H9 (cell line): ENCODE measurements at regions not wholly inside any gene's neighbourhood (a gene's known extent, or its start where the extent isn't known, plus 50 kb on each side); places are given as distances from the start of the nearest gene placed in this dataset.

ENCODE experiments used
- DNase-seq: peaks from one replicate; pipeline ENCODE4 v3.0.0-alpha.2; 2017
- H2AFZ ChIP-seq: one replicate; pipeline ENCODE4 v1.6.1; 2013; ENCODE audit warnings: mild to moderate bottlenecking, low read length, control low read depth, moderate library complexity
- H2AK5ac ChIP-seq: 2 replicates; pipeline ENCODE4 v1.6.1; 2013; ENCODE audit warnings: low read length, control low read depth, mixed read lengths; ENCODE audit not compliant: insufficient read length
- H2BK120ac ChIP-seq: one replicate; pipeline ENCODE4 v1.6.1; 2013; ENCODE audit warnings: low read depth, mild to moderate bottlenecking, low read length, control low read depth, inconsistent platforms; ENCODE audit not compliant: poor library complexity, severe bottlenecking
- H2BK12ac ChIP-seq: 2 replicates; pipeline ENCODE4 v1.6.1; 2013; ENCODE audit warnings: low read length, control low read depth, mixed read lengths, low read depth; ENCODE audit not compliant: insufficient read length
- H2BK15ac ChIP-seq: 2 replicates; pipeline ENCODE4 v1.6.1; 2013; ENCODE audit warnings: low read depth, low read length, control low read depth
- H2BK20ac ChIP-seq: one replicate; pipeline ENCODE4 v1.6.1; 2013; ENCODE audit warnings: low read depth, mild to moderate bottlenecking, low read length, control low read depth, inconsistent platforms; ENCODE audit not compliant: poor library complexity, severe bottlenecking
- H2BK5ac ChIP-seq: 2 replicates; pipeline ENCODE4 v1.6.1; 2013; ENCODE audit warnings: low read length, control low read depth, mixed read lengths; ENCODE audit not compliant: insufficient read length
- H3K14ac ChIP-seq: 2 replicates; pipeline ENCODE4 v1.6.1; 2013; ENCODE audit warnings: low read length, control low read depth; ENCODE audit not compliant: insufficient read depth
- H3K18ac ChIP-seq: 2 replicates; pipeline ENCODE4 v1.6.1; 2013; ENCODE audit warnings: low read depth, mild to moderate bottlenecking, mixed read lengths, low read length, control low read depth; ENCODE audit not compliant: insufficient read length
- H3K23ac ChIP-seq: 2 replicates; pipeline ENCODE4 v1.6.1; 2013; ENCODE audit warnings: low read length, control low read depth, mixed read lengths, low read depth; ENCODE audit not compliant: insufficient read length
- H3K23me2 ChIP-seq: 2 replicates; pipeline ENCODE4 v1.6.1; 2013; ENCODE audit warnings: low read depth, mild to moderate bottlenecking, mixed read lengths, low read length, control low read depth; ENCODE audit not compliant: insufficient read length, poor library complexity, severe bottlenecking
- H3K27ac ChIP-seq: 2 replicates; pipeline ENCODE4 v1.5.1; 2013; ENCODE audit warnings: low read length, control low read depth, mixed read lengths, low read depth; ENCODE audit not compliant: insufficient read length
- H3K27me3 ChIP-seq: 2 replicates; pipeline ENCODE4 v1.6.1; 2013; ENCODE audit warnings: low read length, control low read depth, inconsistent platforms; ENCODE audit not compliant: insufficient read depth
- H3K4ac ChIP-seq: 2 replicates; pipeline ENCODE4 v1.6.1; 2013; ENCODE audit warnings: low read depth, mild to moderate bottlenecking, control low read depth, inconsistent platforms, low read length, moderate library complexity
- H3K4me1 ChIP-seq: 2 replicates; pipeline ENCODE4 v1.6.1; 2013; ENCODE audit warnings: low read length, control low read depth, inconsistent platforms; ENCODE audit not compliant: insufficient read depth
- H3K4me2 ChIP-seq: 2 replicates; pipeline ENCODE4 v1.6.1; 2013; ENCODE audit warnings: low read length, control low read depth, mixed read lengths; ENCODE audit not compliant: insufficient read length, insufficient read depth
- H3K56ac ChIP-seq: 2 replicates; pipeline ENCODE4 v1.6.1; 2013; ENCODE audit warnings: low read depth, mild to moderate bottlenecking, mixed read lengths, low read length, control low read depth; ENCODE audit not compliant: insufficient read length
- H3K79me1 ChIP-seq: 2 replicates; pipeline ENCODE4 v1.6.1; 2013; ENCODE audit warnings: low read depth, mild to moderate bottlenecking, moderate library complexity, low read length, control low read depth, inconsistent platforms; ENCODE audit not compliant: insufficient read depth, poor library complexity, severe bottlenecking
- H3K79me2 ChIP-seq: 2 replicates; pipeline ENCODE4 v1.6.1; 2013; ENCODE audit warnings: low read length, control low read depth, inconsistent platforms; ENCODE audit not compliant: insufficient read depth
- H3K9ac ChIP-seq: 2 replicates; pipeline ENCODE4 v1.6.1; 2013; ENCODE audit warnings: low read length, control low read depth, mixed read lengths; ENCODE audit not compliant: insufficient read length; ENCODE audit errors: extremely low read depth
- H3K9me3 ChIP-seq: one replicate; pipeline ENCODE4 v1.6.1; 2013; ENCODE audit warnings: low read depth, low read length, inconsistent platforms; ENCODE audit not compliant: control insufficient read depth
- H3T11ph ChIP-seq: one replicate; pipeline ENCODE4 v1.6.1; 2013; ENCODE audit warnings: mild to moderate bottlenecking, low read length, control low read depth, inconsistent platforms
- H4K20me1 ChIP-seq: one replicate; pipeline ENCODE4 v1.6.1; 2013; ENCODE audit not compliant: control insufficient read depth, insufficient read length, insufficient read depth
- H4K5ac ChIP-seq: 2 replicates; pipeline ENCODE4 v1.6.1; 2013; ENCODE audit warnings: low read depth, mild to moderate bottlenecking, mixed read lengths, low read length, control low read depth; ENCODE audit not compliant: insufficient read length
- H4K8ac ChIP-seq: replicated peaks from 2 replicates; pipeline ENCODE4 v1.6.1; 2013; ENCODE audit warnings: low read length, control low read depth, mixed read lengths, low read depth; ENCODE audit not compliant: insufficient read length
- H4K91ac ChIP-seq: 2 replicates; pipeline ENCODE4 v1.6.1; 2013; ENCODE audit warnings: low read depth, mild to moderate bottlenecking, moderate library complexity, mixed read lengths, low read length, control low read depth; ENCODE audit not compliant: insufficient read length
- H3K27ac Mint-ChIP-seq, 3 experiments: 2 replicates in 2 of 3; 3 replicates in 1 of 3; pipeline ENCODE4 v1.8.0; 2020 to 2021; ENCODE audit warnings: mixed read lengths in 3 of 3, mild to moderate bottlenecking in 1 of 3, moderate library complexity in 1 of 3
- H3K27me3 Mint-ChIP-seq: 2 replicates; pipeline ENCODE4 v1.8.0; 2021; ENCODE audit warnings: low read depth, mild to moderate bottlenecking, moderate library complexity, mixed read lengths
- H3K36me3 Mint-ChIP-seq, 3 experiments: 2 replicates in 2 of 3; 3 replicates in 1 of 3; pipeline ENCODE4 v1.8.0; 2020 to 2021; ENCODE audit warnings: low read depth in 3 of 3, mixed read lengths in 3 of 3; ENCODE audit not compliant: insufficient read depth in 1 of 3
- H3K4me1 Mint-ChIP-seq, 2 experiments: 2 replicates each; pipeline ENCODE4 v1.8.0; 2020; ENCODE audit warnings: mixed read lengths in 2 of 2
- H3K4me3 Mint-ChIP-seq, 2 experiments: 2 replicates in 1 of 2; 3 replicates in 1 of 2; pipeline ENCODE4 v1.8.0; 2020 to 2021; ENCODE audit warnings: mild to moderate bottlenecking in 2 of 2, mixed read lengths in 2 of 2, moderate library complexity in 1 of 2
- H3K9me3 Mint-ChIP-seq, 2 experiments: 2 replicates in 1 of 2; 3 replicates in 1 of 2; pipeline ENCODE4 v1.8.0; 2020; ENCODE audit warnings: mild to moderate bottlenecking in 2 of 2, mixed read lengths in 2 of 2, moderate library complexity in 1 of 2
- CTCF ChIP-seq: fragments of 200-600 bp; sonication (generic); conservative IDR thresholded peaks from 3 replicates; pipeline ENCODE4 v1.8.0; 2021; ENCODE audit warnings: antibody characterized with exemption, mild to moderate bottlenecking
- WGBS: extraction: QIAGEN DNeasy Blood & Tissue Kit; methylation state at CpG from one replicate; pipeline ENCODE4 v1.1.7; 2013; ENCODE audit warnings: missing lambda C conversion rate, low lambda C conversion rate, mixed read lengths; ENCODE audit not compliant: insufficient read length; ENCODE audit errors: extremely low coverage; 5-methylcytosine and 5-hydroxymethylcytosine counted together

GRCh38 chr12:115871714-115872113, 405.8 kb downstream of the MED13L start:
- peak overlapping the region; percentile 75 for H3K27ac ChIP-seq
- H2BK20ac ChIP-seq, result no peak overlapping the region
- no peaks in the 10 kb centered on the region for H3K79me2 ChIP-seq
- no peaks in the 10 kb centered on the region for H3K79me1 ChIP-seq
- no peaks in the 10 kb centered on the region; the same call in 1 of the 2 replicates for H3K27me3 ChIP-seq
- no peak overlapping the region for H2BK5ac ChIP-seq
- peak; percentile 75 for TF ChIP-seq CTCF
- no peak overlapping the region for H2BK15ac ChIP-seq
- H4K5ac ChIP-seq, result no peak overlapping the region
- H4K8ac ChIP-seq, result no peak overlapping the region
- no peak overlapping the region for H3T11ph ChIP-seq
- H3K14ac ChIP-seq, result no peak overlapping the region
- no peak overlapping the region for H3K9ac ChIP-seq
- H4K91ac ChIP-seq, result no peak overlapping the region
- H2BK120ac ChIP-seq, result no peak overlapping the region
- peak; percentile 74 for DNase-seq
- H3K9me3 Mint-ChIP-seq, result no peaks in the 10 kb centered on the region
- peaks cover 39 to 48% of the 10 kb centered on the region in 2 experiments for H3K4me1 Mint-ChIP-seq
- H3K9me3 ChIP-seq, result no peaks in the 10 kb centered on the region
- no peaks in the 10 kb centered on the region; a peak in 1 of 7 replicates for H3K36me3 Mint-ChIP-seq
- no peak overlapping the region for H3K23ac ChIP-seq
- H2BK12ac ChIP-seq, result no peak overlapping the region
- H3K4ac ChIP-seq, result no peak overlapping the region
- no peak overlapping the region for H3K4me2 ChIP-seq
- H2AK5ac ChIP-seq, result no peak overlapping the region
- no peaks in the 10 kb centered on the region for H4K20me1 ChIP-seq
- H3K27ac Mint-ChIP-seq, result peak overlapping the region in 2 of 3 experiments; percentile 93 to 96; a peak in 4 of 7 replicates
- no peak overlapping the region for H2AFZ ChIP-seq
- H3K18ac ChIP-seq, result no peak overlapping the region
- no peak overlapping the region for H3K56ac ChIP-seq
- no peaks in the 10 kb centered on the region for H3K23me2 ChIP-seq
- H3K27me3 Mint-ChIP-seq, result no peaks in the 10 kb centered on the region
- peaks cover 21% of the 10 kb centered on the region; the same call in 1 of the 2 replicates for H3K4me1 ChIP-seq
- WGBS, result no CpG with 5 or more reads among the region's 3 CpGs
- H3K4me3 Mint-ChIP-seq, result no peak overlapping the region
